ENCODE measurements at regions not wholly inside any gene's neighbourhood (a gene's known extent, or its start where the extent isn't known, plus 50 kb on each side); places are given as distances from the start of the nearest gene placed in this dataset.

- TF ChIP-seq ZNF687 (IDR thresholded peaks at IDR 0.05) = no peak
- no peak for TF ChIP-seq CEBPZ (IDR thresholded peaks at IDR 0.05; ENCODE audit: low read depth, low read length)
- TF ChIP-seq NR2C1 (IDR thresholded peaks at IDR 0.05) = no peak
- TF ChIP-seq MYB (IDR thresholded peaks at IDR 0.05; ENCODE audit: borderline replicate concordance, low read depth, low read length) = no peak
- TF ChIP-seq DPF2 (IDR thresholded peaks at IDR 0.05) = no peak
- no peak for TF ChIP-seq SIX5 (IDR thresholded peaks at IDR 0.05; ENCODE audit: low read depth, low read length, severe bottlenecking)
These were observed 108.9 kb upstream of the DST start (continued) for GRCh38 chr6:56751604-56752003.
